ENCODE measurements at regions not wholly inside any gene's neighbourhood (a gene's known extent, or its start where the extent isn't known, plus 50 kb on each side); places are given as distances from the start of the nearest gene placed in this dataset.

- Histone ChIP-seq H3K9ac (ENCODE audit: low read length) (no peak overlapping the region), H3K27me3 (ENCODE audit: control insufficient read depth, insufficient read depth, low read length) (no peaks in the 10 kb centered on the region), H3K4me1 (ENCODE audit: control insufficient read depth, insufficient read depth, low read length) (no peaks in the 10 kb centered on the region), H3K36me3 (ENCODE audit: control insufficient read depth, insufficient read depth, low read length) (no peaks in the 10 kb centered on the region), H3K9me3 (ENCODE audit: control insufficient read depth, insufficient read depth, low read depth, low read length) (no peaks in the 10 kb centered on the region), H3K27ac (ENCODE audit: low read depth, low read length) (no peak overlapping the region), H3K4me3 (ENCODE audit: low read depth, low read length) (no peak overlapping the region)
Observed at GRCh38 chr2:146954544-146954943, 890.3 kb upstream of the ACVR2A start.

GRCh38 chr2:146952696-146953095 lies 892.1 kb upstream of the ACVR2A start:
- no peak overlapping the region for H3K27ac ChIP-seq (ENCODE audit: low read depth, low read length)
- H3K9me3 ChIP-seq (ENCODE audit: control insufficient read depth, insufficient read depth, low read depth, low read length), result no peaks in the 10 kb centered on the region; the same call in 1 of the 2 replicates
- H3K4me3 ChIP-seq (ENCODE audit: low read depth, low read length), result no peak overlapping the region
- H3K4me1 ChIP-seq (ENCODE audit: control insufficient read depth, insufficient read depth, low read length), result no peaks in the 10 kb centered on the region
- no peaks in the 10 kb centered on the region for H3K27me3 ChIP-seq (ENCODE audit: control insufficient read depth, insufficient read depth, low read length)
- no peak overlapping the region for H3K9ac ChIP-seq (ENCODE audit: low read length)
- H3K36me3 ChIP-seq (ENCODE audit: control insufficient read depth, insufficient read depth, low read length), result no peaks in the 10 kb centered on the region

DNA sequence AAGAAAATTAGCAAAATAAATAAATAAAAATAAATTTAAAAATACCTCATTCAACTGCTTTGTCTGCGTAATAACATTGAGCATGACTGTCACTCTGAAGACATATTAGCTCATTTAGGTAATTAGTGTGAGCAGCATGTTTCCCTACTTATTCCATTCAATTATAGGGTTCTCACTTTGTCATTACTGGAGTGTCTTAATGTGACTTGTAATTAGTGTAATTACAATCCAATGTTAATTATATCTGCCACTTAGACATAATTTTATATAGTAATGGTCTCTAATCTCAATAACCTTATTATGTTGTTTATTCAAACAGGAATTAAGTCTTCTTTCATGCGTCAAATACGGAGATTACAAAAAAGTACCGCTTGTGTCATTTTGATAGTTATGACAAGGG lies 893.9 kb upstream of the ACVR2A start:
- Histone ChIP-seq H3K27ac (ENCODE audit: low read depth, low read length) (no peak overlapping the region), H3K36me3 (ENCODE audit: control insufficient read depth, insufficient read depth, low read length) (no peaks in the 10 kb centered on the region), H3K9me3 (ENCODE audit: control insufficient read depth, insufficient read depth, low read depth, low read length) (no peaks in the 10 kb centered on the region; the same call in 1 of the 2 replicates), H3K9ac (ENCODE audit: low read length) (no peak overlapping the region), H3K4me1 (ENCODE audit: control insufficient read depth, insufficient read depth, low read length) (no peaks in the 10 kb centered on the region), H3K4me3 (ENCODE audit: low read depth, low read length) (no peak overlapping the region), H3K27me3 (ENCODE audit: control insufficient read depth, insufficient read depth, low read length) (no peaks in the 10 kb centered on the region)

DNA sequence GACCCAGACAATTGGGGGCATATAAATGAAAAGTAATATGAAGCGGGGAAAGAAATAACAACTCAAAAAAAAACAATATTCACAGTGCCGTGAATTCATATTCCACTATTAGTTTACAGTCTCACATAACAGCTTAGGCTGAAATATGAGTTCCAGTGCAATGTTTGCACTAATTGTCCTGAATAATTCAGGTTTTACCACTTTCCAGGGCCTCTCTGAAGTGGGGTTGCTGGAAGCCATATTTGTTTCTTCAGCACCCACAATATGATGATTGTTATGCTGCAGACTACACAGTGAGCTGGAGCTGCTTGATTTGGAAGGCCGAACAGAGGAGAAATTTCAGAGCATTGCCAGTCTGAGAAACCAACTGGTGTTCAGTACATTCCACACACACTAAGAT lies 894.5 kb upstream of the ACVR2A start:
- Histone ChIP-seq H3K4me1 (ENCODE audit: control insufficient read depth, insufficient read depth, low read length) (no peaks in the 10 kb centered on the region), H3K4me3 (ENCODE audit: low read depth, low read length) (no peak overlapping the region), H3K36me3 (ENCODE audit: control insufficient read depth, insufficient read depth, low read length) (no peaks in the 10 kb centered on the region), H3K9ac (ENCODE audit: low read length) (no peak overlapping the region), H3K9me3 (ENCODE audit: control insufficient read depth, insufficient read depth, low read depth, low read length) (no peaks in the 10 kb centered on the region; the same call in 1 of the 2 replicates), H3K27me3 (ENCODE audit: control insufficient read depth, insufficient read depth, low read length) (no peaks in the 10 kb centered on the region), H3K27ac (ENCODE audit: low read depth, low read length) (no peak overlapping the region)

DNA sequence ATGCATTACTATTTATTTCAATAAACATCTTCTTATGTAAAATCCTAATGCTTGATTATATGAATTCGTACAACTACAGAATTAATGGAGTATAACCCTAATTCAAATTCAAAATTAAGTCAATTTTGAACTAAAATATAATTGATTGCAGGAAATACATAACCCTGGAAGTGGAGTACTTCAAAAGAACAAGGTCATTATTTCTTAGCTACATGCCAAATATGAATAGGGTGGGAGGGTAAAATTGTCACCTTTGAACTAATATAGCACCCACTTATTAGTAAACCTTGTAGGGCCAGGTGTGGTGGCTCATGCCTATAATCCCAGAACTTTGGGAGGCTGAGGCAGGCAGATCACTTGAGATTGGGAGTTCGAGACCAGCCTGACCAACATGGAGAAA lies 895.4 kb upstream of the ACVR2A start:
- Histone ChIP-seq H3K4me3 (ENCODE audit: low read depth, low read length) (no peak overlapping the region), H3K27me3 (ENCODE audit: control insufficient read depth, insufficient read depth, low read length) (no peaks in the 10 kb centered on the region), H3K4me1 (ENCODE audit: control insufficient read depth, insufficient read depth, low read length) (no peaks in the 10 kb centered on the region), H3K27ac (ENCODE audit: low read depth, low read length) (no peak overlapping the region), H3K36me3 (ENCODE audit: control insufficient read depth, insufficient read depth, low read length) (no peaks in the 10 kb centered on the region), H3K9ac (ENCODE audit: low read length) (no peak overlapping the region), H3K9me3 (ENCODE audit: control insufficient read depth, insufficient read depth, low read depth, low read length) (no peaks in the 10 kb centered on the region; the same call in 1 of the 2 replicates)

DNA sequence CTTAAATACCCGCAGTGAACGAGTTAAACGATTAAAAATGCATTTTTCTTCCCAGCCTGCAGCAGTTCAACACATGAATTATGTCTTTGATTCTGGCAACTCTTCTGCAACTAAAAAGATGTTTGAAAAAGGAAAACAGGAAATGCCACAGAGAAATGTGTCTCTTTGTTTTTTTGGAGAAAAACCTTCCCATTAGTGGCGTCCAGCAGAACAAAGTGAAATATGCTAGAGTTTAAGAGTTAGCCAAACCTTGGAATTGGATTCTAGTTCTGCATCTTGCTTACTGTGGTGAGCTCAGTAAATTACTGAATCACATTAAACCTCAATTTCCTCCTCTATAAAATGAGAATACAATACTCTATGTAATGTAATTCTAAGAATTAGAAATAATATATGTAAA lies 900.2 kb upstream of the ACVR2A start:
- H3K9me3 ChIP-seq (ENCODE audit: control insufficient read depth, insufficient read depth, low read depth, low read length), result no peaks in the 10 kb centered on the region; the same call in 1 of the 2 replicates
- no peaks in the 10 kb centered on the region for H3K4me1 ChIP-seq (ENCODE audit: control insufficient read depth, insufficient read depth, low read length)
- no peak overlapping the region for H3K27ac ChIP-seq (ENCODE audit: low read depth, low read length)
- no peaks in the 10 kb centered on the region for H3K36me3 ChIP-seq (ENCODE audit: control insufficient read depth, insufficient read depth, low read length)
- no peak overlapping the region for H3K9ac ChIP-seq (ENCODE audit: low read length)
- H3K27me3 ChIP-seq (ENCODE audit: control insufficient read depth, insufficient read depth, low read length), result no peaks in the 10 kb centered on the region
- no peak overlapping the region for H3K4me3 ChIP-seq (ENCODE audit: low read depth, low read length)

DNA sequence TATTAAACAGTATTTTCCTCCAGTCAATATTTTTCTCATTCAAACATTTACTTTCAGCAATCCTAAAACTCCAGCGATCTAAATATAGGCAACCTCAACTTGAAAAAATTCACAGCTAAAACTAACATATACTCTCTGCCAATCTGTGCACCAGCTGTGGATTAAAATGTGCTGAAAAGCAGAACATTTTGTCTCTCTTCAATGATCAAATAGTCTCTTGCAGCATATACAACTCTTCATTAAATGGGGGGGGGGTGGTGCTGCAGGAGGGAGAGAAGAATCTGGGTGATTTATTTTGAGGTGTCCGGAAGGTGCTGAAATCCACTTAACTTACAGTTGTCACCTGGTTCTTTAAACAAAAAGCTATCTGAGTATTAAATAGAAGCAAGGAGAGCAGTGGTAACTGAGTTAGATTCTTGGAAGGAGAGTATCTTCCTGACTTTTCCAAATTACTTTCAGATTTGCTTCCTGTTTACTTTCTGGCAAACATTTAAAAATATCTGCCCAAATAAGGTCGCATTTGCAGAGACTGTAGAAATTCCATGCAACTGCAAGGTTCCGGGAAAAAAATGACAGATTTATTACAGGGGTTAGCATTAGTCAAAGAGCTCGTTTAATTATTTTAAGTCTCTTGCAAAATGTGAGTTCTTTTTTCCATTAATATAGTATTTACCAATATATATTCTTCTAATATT lies 904.7 kb upstream of the ACVR2A start:
- H3K4me1 ChIP-seq (ENCODE audit: control insufficient read depth, insufficient read depth, low read length), result no peaks in the 10 kb centered on the region
- no peak overlapping the region for H3K27ac ChIP-seq (ENCODE audit: low read depth, low read length)
- H3K9me3 ChIP-seq (ENCODE audit: control insufficient read depth, insufficient read depth, low read depth, low read length), result no peaks in the 10 kb centered on the region
- no peak overlapping the region for H3K4me3 ChIP-seq (ENCODE audit: low read depth, low read length)
- no peak overlapping the region for H3K9ac ChIP-seq (ENCODE audit: low read length)
- no peaks in the 10 kb centered on the region for H3K36me3 ChIP-seq (ENCODE audit: control insufficient read depth, insufficient read depth, low read length)
- no peaks in the 10 kb centered on the region for H3K27me3 ChIP-seq (ENCODE audit: control insufficient read depth, insufficient read depth, low read length)

DNA sequence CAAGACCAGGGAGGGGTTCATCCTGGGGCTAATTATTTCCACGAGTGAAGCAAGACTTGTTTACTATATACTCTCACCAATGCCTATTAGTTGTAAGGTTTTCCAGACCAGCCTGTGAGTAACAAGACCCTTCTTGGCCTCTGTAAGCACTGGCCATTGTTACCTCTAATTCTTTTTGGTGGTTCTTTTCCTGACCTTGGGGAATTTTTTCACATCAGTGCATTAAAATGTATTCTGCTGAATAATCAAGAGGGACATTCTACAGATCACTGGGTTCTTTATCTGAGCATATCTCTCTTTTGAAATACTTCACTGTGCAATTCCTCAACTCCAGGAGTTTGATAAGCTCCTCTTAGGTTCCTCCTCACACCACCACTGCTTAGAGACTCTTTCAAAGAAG lies 909.9 kb upstream of the ACVR2A start:
- no peaks in the 10 kb centered on the region for H3K4me1 ChIP-seq (ENCODE audit: control insufficient read depth, insufficient read depth, low read length)
- H3K4me3 ChIP-seq (ENCODE audit: low read depth, low read length), result no peak overlapping the region
- no peak overlapping the region for H3K9ac ChIP-seq (ENCODE audit: low read length)
- H3K27me3 ChIP-seq (ENCODE audit: control insufficient read depth, insufficient read depth, low read length), result no peaks in the 10 kb centered on the region
- H3K9me3 ChIP-seq (ENCODE audit: control insufficient read depth, insufficient read depth, low read depth, low read length), result no peaks in the 10 kb centered on the region
- no peak overlapping the region for H3K27ac ChIP-seq (ENCODE audit: low read depth, low read length)
- H3K36me3 ChIP-seq (ENCODE audit: control insufficient read depth, insufficient read depth, low read length), result no peaks in the 10 kb centered on the region

DNA sequence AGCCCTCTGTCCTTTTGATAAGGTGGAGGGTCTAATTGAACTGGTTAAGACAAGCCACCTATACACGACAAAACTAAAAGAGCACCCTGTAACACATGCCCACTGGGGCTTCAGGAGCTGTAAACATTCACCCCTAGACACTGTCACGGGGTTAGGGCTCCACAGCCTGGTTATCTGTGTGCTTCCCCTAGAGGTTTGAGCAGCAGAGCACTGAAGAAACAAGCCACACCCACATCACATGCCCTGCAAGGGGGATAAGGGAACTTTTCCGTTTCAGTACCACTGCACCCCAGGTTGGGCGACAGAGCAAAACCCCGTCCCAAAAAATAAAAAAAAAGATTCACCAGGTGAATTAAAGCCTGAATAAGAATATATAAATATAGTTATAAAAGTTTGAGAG lies 913.7 kb upstream of the ACVR2A start:
- no peaks in the 10 kb centered on the region for H3K9me3 ChIP-seq (ENCODE audit: control insufficient read depth, insufficient read depth, low read depth, low read length)
- H3K4me1 ChIP-seq (ENCODE audit: control insufficient read depth, insufficient read depth, low read length), result no peaks in the 10 kb centered on the region
- no peak overlapping the region for H3K4me3 ChIP-seq (ENCODE audit: low read depth, low read length)
- no peak overlapping the region for H3K27ac ChIP-seq (ENCODE audit: low read depth, low read length)
- H3K36me3 ChIP-seq (ENCODE audit: control insufficient read depth, insufficient read depth, low read length), result no peaks in the 10 kb centered on the region
- no peaks in the 10 kb centered on the region for H3K27me3 ChIP-seq (ENCODE audit: control insufficient read depth, insufficient read depth, low read length)
- H3K9ac ChIP-seq (ENCODE audit: low read length), result no peak overlapping the region

DNA sequence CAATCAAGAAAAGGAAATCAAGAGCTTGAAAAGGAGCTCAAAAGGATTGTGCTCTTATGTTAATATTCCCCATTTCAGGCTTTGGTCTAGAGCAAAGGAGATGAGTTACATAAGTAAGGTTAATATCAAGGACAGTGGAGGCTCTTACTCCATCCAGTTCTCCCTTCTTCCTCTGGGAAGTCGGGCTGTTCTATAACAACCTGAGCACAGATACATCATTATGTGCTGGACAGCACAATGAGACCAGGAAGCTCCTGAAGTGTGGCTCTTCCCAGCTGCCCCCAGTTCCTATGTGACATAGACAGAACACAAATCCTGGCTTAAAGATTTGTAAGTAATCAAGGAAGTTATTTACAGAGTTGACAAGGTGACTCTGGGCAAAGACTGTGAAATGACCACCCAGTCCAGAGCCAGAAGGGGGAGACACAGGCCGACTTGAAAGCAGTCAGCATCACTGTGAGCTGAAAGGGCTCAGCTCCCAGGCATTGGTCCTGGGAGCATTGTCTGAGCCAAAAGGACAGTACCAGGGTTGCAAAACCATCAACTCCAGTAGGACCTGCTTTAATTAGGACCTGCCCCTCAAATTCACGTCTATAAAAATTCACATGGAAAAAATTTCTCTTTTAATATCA lies 917.6 kb upstream of the ACVR2A start:
- Histone ChIP-seq H3K27ac (ENCODE audit: low read depth, low read length) (no peak overlapping the region), H3K9me3 (ENCODE audit: control insufficient read depth, insufficient read depth, low read depth, low read length) (no peaks in the 10 kb centered on the region), H3K9ac (ENCODE audit: low read length) (no peak overlapping the region), H3K36me3 (ENCODE audit: control insufficient read depth, insufficient read depth, low read length) (no peaks in the 10 kb centered on the region), H3K27me3 (ENCODE audit: control insufficient read depth, insufficient read depth, low read length) (no peaks in the 10 kb centered on the region), H3K4me1 (ENCODE audit: control insufficient read depth, insufficient read depth, low read length) (no peaks in the 10 kb centered on the region), H3K4me3 (ENCODE audit: low read depth, low read length) (no peak overlapping the region)

DNA sequence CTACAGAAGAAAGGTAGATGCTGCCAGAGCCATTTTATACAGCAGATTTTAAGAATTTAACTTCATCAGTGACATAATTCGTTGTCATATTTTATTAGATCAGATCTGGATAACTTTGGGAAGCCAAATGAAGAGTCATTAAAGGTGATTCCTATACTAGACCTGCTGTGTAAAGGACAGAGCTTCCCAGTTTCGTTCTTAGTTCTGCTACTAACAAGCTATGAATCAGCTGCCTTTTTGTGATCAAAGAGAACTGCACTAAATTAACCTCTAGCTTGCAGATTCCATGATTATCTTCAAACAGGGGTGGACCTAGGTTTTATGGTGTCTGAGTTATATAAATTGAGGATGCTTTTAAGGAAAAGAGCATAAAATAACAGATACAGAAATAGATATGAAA lies 926.5 kb upstream of the ACVR2A start:
- no peaks in the 10 kb centered on the region for H3K36me3 ChIP-seq (ENCODE audit: control insufficient read depth, insufficient read depth, low read length)
- no peak overlapping the region for H3K27ac ChIP-seq (ENCODE audit: low read depth, low read length)
- no peak overlapping the region for H3K9ac ChIP-seq (ENCODE audit: low read length)
- H3K4me1 ChIP-seq (ENCODE audit: control insufficient read depth, insufficient read depth, low read length), result no peaks in the 10 kb centered on the region
- no peaks in the 10 kb centered on the region for H3K27me3 ChIP-seq (ENCODE audit: control insufficient read depth, insufficient read depth, low read length)
- H3K4me3 ChIP-seq (ENCODE audit: low read depth, low read length), result no peak overlapping the region
- H3K9me3 ChIP-seq (ENCODE audit: control insufficient read depth, insufficient read depth, low read depth, low read length), result no peaks in the 10 kb centered on the region

All from HUES6 (cell line).